GM10266 (cell line): ENCODE measurements at regions not wholly inside any gene's neighbourhood (a gene's known extent, or its start where the extent isn't known, plus 50 kb on each side); places are given as distances from the start of the nearest gene placed in this dataset.

Experiments used
- DNase-seq: peaks from one replicate; pipeline ENCODE4 v3.0.0; 2012; ENCODE audit errors: extremely low spot score
- CTCF ChIP-seq: IDR thresholded peaks from 2 replicates; pipeline ENCODE4 v1.5.1; 2012; ENCODE audit warnings: mild to moderate bottlenecking, low read depth; ENCODE audit not compliant: control insufficient read depth, insufficient read depth; ENCODE audit errors: missing control alignments

GRCh38 chr6:141669141-141669540 is 463.6 kb upstream of the GJE1 start:
- TF ChIP-seq CTCF = no peak

GRCh38 chr6:141667580-141668309 is 465.0 kb upstream of the GJE1 start:
- no peak for DNase-seq
- no peak for TF ChIP-seq CTCF

More at GRCh38 chr6:141669141-141669540, 463.6 kb upstream of the GJE1 start:
- DNase-seq = no peak

GRCh38 chr6:141666187-141666586 is 466.5 kb upstream of the GJE1 start:
- no peak for DNase-seq
- TF ChIP-seq CTCF = no peak

GRCh38 chr6:141664744-141665143 is 468.0 kb upstream of the GJE1 start:
- DNase-seq = no peak
- TF ChIP-seq CTCF = no peak

GRCh38 chr6:141659582-141659981 is 473.1 kb upstream of the GJE1 start:
- TF ChIP-seq CTCF = no peak

GRCh38 chr6:141658696-141659095 is 474.0 kb upstream of the GJE1 start:
- no peak for TF ChIP-seq CTCF
- DNase-seq = no peak

More at GRCh38 chr6:141659582-141659981, 473.1 kb upstream of the GJE1 start:
- DNase-seq = no peak

GRCh38 chr6:141657812-141658211 is 474.9 kb upstream of the GJE1 start:
- no peak for DNase-seq
- TF ChIP-seq CTCF = no peak
